HG03064 (cell line): ENCODE measurements at regions not wholly inside any gene's neighbourhood (a gene's known extent, or its start where the extent isn't known, plus 50 kb on each side); places are given as distances from the start of the nearest gene placed in this dataset.
A peak's percentile ranks its signal among the peaks of the same experiment; 100 is the strongest.
"Not testable (repeated sequence)": the region's sequence is repeated elsewhere in the genome, so short reads cannot be mapped to it uniquely, and the experiment has no call there.

Experiments used
- ATAC-seq: cut with Tn5 transposase; IDR thresholded peaks from one replicate; pipeline ENCODE4 v1.9.1; 2021; ENCODE audit warnings: low read depth; ENCODE audit not compliant: unreplicated experiment

DNA sequence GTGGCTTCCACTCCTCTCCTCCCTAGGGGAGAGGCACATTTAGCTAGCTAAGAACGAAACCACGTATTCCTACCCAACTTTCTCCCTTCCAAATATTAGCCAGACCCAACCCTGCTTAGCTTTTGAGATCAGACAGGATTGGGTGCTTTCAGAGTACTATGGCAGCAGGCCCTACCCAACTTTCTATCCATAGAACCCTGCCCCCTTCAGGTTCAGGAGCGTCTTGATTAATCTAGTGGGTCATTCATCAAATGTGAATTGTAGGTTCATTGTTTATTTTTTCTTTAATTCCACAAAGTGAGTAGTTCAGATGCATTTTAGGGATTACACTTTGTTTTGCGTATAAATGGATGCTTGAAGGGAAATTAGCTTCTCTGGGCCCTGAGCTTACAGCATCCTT, 188.3 kb downstream of the MIB1 start:
- no peak for ATAC-seq

GRCh38 chr18:21930177-21930576, 189.6 kb downstream of the MIB1 start:
- ATAC-seq, result no peak

GRCh38 chr18:21933931-21934765, 193.6 kb downstream of the MIB1 start:
- no peak for ATAC-seq

- no peak for ATAC-seq
Measured at GRCh38 chr18:21934766-21935015, 194.1 kb downstream of the MIB1 start.

DNA sequence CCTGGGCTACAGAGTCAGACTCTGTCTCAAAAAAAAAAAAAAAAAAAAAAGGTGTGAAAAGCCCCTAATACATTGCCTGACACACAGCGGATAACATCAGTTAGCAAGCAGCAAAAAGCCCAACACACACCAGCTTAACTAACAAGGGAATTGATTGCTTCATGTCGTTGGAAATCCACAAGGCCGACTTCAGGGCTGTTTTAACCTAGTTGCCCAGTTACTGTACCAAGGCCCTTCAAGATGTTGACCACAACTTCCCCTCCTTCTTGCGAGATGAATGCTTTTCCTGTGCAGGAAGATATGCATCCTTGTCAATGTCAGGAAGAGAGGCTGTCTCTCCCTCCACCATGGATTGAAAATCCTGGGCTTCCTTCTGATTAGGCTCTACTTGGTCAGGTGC, 202.9 kb downstream of the MIB1 start:
- ATAC-seq, result no peak

GRCh38 chr18:21949326-21950015, 208.9 kb downstream of the MIB1 start:
- ATAC-seq, result no peak

- peak; percentile 86 for ATAC-seq
Measured at GRCh38 chr18:21955757-21956652, 213.4 kb upstream of the GATA6 start.

GRCh38 chr18:21958263-21958662, 211.1 kb upstream of the GATA6 start:
- no peak for ATAC-seq

GRCh38 chr18:21958707-21959450, 210.5 kb upstream of the GATA6 start:
- ATAC-seq, result no peak

GRCh38 chr18:21960189-21960588, 209.2 kb upstream of the GATA6 start:
- no peak for ATAC-seq

GRCh38 chr18:21963336-21963735, 206.1 kb upstream of the GATA6 start:
- ATAC-seq, result no peak

GRCh38 chr18:21968338-21968737, 201.1 kb upstream of the GATA6 start:
- no peak for ATAC-seq

- no peak for ATAC-seq
Measured at GRCh38 chr18:21972281-21972680, 197.1 kb upstream of the GATA6 start.

- ATAC-seq, result not testable (repeated sequence)
Measured at GRCh38 chr18:21975954-21976353, 193.4 kb upstream of the GATA6 start.

GRCh38 chr18:21978546-21979170, 190.7 kb upstream of the GATA6 start:
- no peak for ATAC-seq

DNA sequence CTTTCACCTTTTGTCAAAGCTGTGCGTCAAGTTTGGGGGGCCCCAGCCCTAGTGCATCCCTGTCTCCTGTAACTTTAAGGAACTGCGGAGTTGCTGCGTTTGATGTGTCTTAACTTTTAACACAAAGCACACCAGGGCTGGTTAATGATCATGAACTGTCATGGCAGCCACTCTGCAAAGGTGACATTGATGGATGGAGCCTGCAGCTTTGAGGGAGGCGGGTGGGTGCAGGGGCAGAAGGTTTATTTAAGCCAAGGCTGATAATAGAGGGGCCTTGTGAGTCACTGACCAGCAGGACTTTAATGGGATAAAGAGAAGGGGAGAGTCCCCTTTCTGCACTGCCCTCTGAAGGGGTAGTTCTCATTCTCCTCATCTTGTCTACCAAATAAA, 190.2 kb upstream of the GATA6 start:
- no peak for ATAC-seq

DNA sequence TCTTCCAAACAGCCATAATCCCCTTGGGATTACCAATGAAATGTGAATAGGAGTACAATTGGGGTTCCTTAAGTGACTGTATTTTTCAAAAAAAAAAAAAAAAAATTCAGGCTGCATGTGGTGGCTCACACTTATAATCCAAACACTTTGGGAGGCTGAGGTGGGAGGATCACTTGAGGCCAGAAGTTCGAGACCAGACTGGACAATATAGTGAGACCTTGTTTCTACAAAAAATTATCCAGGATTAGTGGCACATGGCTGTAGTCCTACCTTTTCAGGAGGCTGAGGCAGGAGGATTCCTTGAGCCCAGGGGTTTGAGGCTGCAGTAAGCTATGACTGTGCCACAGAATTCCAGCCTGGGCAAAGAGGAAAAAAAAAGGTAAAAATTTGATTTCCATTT, 189.6 kb upstream of the GATA6 start:
- no peak for ATAC-seq

DNA sequence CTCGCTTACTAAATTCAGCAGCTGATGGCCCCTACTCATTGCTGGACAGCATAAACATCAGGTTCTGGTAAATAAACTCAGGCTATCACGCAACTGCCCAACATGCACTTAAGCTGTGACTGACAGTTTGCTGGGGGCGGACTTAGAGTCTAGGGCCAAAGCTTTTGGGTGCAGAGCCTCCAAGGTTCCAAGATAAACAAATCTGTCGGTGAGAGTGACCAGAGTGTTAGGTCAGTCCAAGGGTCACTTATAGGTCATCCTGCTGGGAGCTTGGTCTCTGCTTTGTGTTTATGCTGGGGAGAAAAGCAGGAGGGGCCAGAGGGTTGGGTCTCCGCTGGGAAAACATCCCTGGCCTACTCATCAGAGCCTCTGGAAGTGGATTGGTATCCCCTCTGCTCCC, 188.6 kb upstream of the GATA6 start:
- no peak for ATAC-seq

DNA sequence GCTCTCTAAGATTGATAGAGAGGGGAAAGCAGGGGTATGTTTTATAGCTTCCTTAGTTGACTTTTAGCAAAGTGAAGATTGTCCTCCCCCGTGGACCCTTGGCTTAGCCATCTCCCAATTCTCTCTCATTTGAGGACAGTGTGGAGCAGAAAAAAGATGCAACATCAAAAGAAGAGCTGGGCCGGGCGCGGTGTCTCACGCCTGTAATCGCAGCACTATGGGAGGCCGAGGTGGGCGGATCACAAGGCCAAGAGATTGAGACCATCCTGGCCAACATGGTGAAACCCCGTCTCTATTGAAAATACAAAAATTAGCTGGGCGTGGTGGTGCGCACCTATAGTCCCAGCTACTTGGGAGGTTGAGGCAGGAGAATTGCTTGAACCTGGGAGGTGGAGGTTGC, 187.9 kb upstream of the GATA6 start:
- ATAC-seq, result not testable (repeated sequence)

DNA sequence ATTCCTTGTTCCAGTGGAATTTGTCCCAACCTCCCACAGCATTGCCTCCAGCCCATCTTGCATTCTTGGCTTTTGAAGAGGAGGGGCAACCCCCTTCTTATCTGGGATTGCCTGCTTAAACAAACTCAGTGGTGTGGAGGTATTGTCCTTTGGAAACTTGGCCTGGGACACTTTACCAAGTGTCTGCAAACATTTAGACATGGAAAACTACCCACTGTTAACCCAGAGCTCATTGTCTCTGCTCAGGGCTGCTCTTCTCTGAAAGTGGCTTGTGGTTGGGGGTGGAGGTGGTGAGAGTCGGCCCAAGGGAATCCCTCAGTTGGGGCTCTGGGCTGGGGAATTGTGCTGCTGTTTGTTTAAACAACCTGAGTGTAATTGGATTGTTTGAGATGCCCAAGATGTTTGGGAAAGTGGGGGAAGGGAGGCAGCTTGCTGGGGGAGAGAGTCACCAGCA, 178.3 kb upstream of the GATA6 start:
- ATAC-seq, result no peak
